T-helper 1 cell treated with Interleukin-12 subunit alpha and Interleukin-12 subunit beta and Interleukin-4 antibody, amounts not matched to agents 30 μg/mL and 1 μg/mL, for 36 hours (primary cell): ENCODE measurements at regions not wholly inside any gene's neighbourhood (a gene's known extent, or its start where the extent isn't known, plus 50 kb on each side); places are given as distances from the start of the nearest gene placed in this dataset.

Experiments used
- H3K27ac Mint-ChIP-seq: one replicate; pipeline ENCODE4 v1.8.0; 2021; ENCODE audit warnings: mild to moderate bottlenecking, mixed read lengths
- H3K27me3 Mint-ChIP-seq: one replicate; pipeline ENCODE4 v1.8.0; 2021; ENCODE audit warnings: low read depth, mixed read lengths
- H3K36me3 Mint-ChIP-seq: one replicate; pipeline ENCODE4 v1.8.0; 2021; ENCODE audit warnings: low read depth, mixed read lengths
- H3K4me1 Mint-ChIP-seq: one replicate; pipeline ENCODE4 v1.8.0; 2021; ENCODE audit warnings: low read depth, mixed read lengths
- H3K4me3 Mint-ChIP-seq: one replicate; pipeline ENCODE4 v1.8.0; 2021; ENCODE audit warnings: mild to moderate bottlenecking, moderate library complexity, mixed read lengths
- H3K9me3 Mint-ChIP-seq: one replicate; pipeline ENCODE4 v1.8.0; 2021; ENCODE audit warnings: mixed read lengths

- H3K4me3 Mint-ChIP-seq, result no peak overlapping the region
- no peaks in the 10 kb centered on the region for H3K4me1 Mint-ChIP-seq
- H3K27me3 Mint-ChIP-seq, result no peaks in the 10 kb centered on the region
- peaks cover 28% of the 10 kb centered on the region for H3K9me3 Mint-ChIP-seq
- no peak overlapping the region for H3K27ac Mint-ChIP-seq
- H3K36me3 Mint-ChIP-seq, result no peaks in the 10 kb centered on the region
Observed at GRCh38 chr18:78180741-78181140, 798.9 kb upstream of the SALL3 start.

- Mint-ChIP-seq H3K4me1 (no peaks in the 10 kb centered on the region), H3K4me3 (no peak overlapping the region), H3K36me3 (no peaks in the 10 kb centered on the region), H3K27ac (no peak overlapping the region), H3K9me3 (peaks cover 20% of the 10 kb centered on the region), H3K27me3 (no peaks in the 10 kb centered on the region)
Observed at GRCh38 chr18:78183815-78184214, 795.8 kb upstream of the SALL3 start.

GRCh38 chr18:78191276-78191675, 788.3 kb upstream of the SALL3 start:
- Mint-ChIP-seq H3K4me3 (no peak overlapping the region), H3K9me3 (no peaks in the 10 kb centered on the region), H3K4me1 (no peaks in the 10 kb centered on the region), H3K36me3 (no peaks in the 10 kb centered on the region), H3K27me3 (no peaks in the 10 kb centered on the region), H3K27ac (no peak overlapping the region)

- Mint-ChIP-seq H3K4me3 (no peak overlapping the region), H3K4me1 (no peaks in the 10 kb centered on the region)
Observed at GRCh38 chr18:78192054-78192453, 787.6 kb upstream of the SALL3 start.

GRCh38 chr18:78196280-78196679, 783.3 kb upstream of the SALL3 start:
- Mint-ChIP-seq H3K9me3 (peaks cover 7% of the 10 kb centered on the region), H3K27me3 (no peaks in the 10 kb centered on the region), H3K27ac (no peak overlapping the region), H3K4me1 (no peaks in the 10 kb centered on the region), H3K4me3 (no peak overlapping the region), H3K36me3 (no peaks in the 10 kb centered on the region)

More at GRCh38 chr18:78192054-78192453, 787.6 kb upstream of the SALL3 start:
- H3K9me3 Mint-ChIP-seq, result no peaks in the 10 kb centered on the region
- H3K27ac Mint-ChIP-seq, result no peak overlapping the region
- no peaks in the 10 kb centered on the region for H3K27me3 Mint-ChIP-seq
- no peaks in the 10 kb centered on the region for H3K36me3 Mint-ChIP-seq

GRCh38 chr18:78199002-78199401, 780.6 kb upstream of the SALL3 start:
- Mint-ChIP-seq H3K9me3 (peaks cover 22% of the 10 kb centered on the region), H3K27ac (no peak overlapping the region), H3K4me1 (no peaks in the 10 kb centered on the region), H3K4me3 (no peak overlapping the region), H3K36me3 (no peaks in the 10 kb centered on the region), H3K27me3 (no peaks in the 10 kb centered on the region)

GRCh38 chr18:78199611-78200010, 780.0 kb upstream of the SALL3 start:
- no peak overlapping the region for H3K4me3 Mint-ChIP-seq
- H3K9me3 Mint-ChIP-seq, result peaks cover 22% of the 10 kb centered on the region
- H3K36me3 Mint-ChIP-seq, result no peaks in the 10 kb centered on the region
- H3K27me3 Mint-ChIP-seq, result no peaks in the 10 kb centered on the region
- H3K27ac Mint-ChIP-seq, result no peak overlapping the region
- H3K4me1 Mint-ChIP-seq, result no peaks in the 10 kb centered on the region

GRCh38 chr18:78207942-78208341, 771.7 kb upstream of the SALL3 start:
- peaks cover 3% of the 10 kb centered on the region for H3K9me3 Mint-ChIP-seq
- H3K4me1 Mint-ChIP-seq, result no peaks in the 10 kb centered on the region
- H3K27ac Mint-ChIP-seq, result no peak overlapping the region

GRCh38 chr18:78208461-78208860, 771.2 kb upstream of the SALL3 start:
- Mint-ChIP-seq H3K4me1 (no peaks in the 10 kb centered on the region), H3K9me3 (peaks cover 3% of the 10 kb centered on the region)

More at GRCh38 chr18:78207942-78208341, 771.7 kb upstream of the SALL3 start:
- Mint-ChIP-seq H3K36me3 (no peaks in the 10 kb centered on the region), H3K27me3 (no peaks in the 10 kb centered on the region), H3K4me3 (no peak overlapping the region)

GRCh38 chr18:78213361-78213994, 766.1 kb upstream of the SALL3 start:
- no peaks in the 10 kb centered on the region for H3K27me3 Mint-ChIP-seq
- no peaks in the 10 kb centered on the region for H3K36me3 Mint-ChIP-seq
- peaks cover 8% of the 10 kb centered on the region for H3K9me3 Mint-ChIP-seq
- H3K27ac Mint-ChIP-seq, result no peak overlapping the region
- no peak overlapping the region for H3K4me3 Mint-ChIP-seq
- no peaks in the 10 kb centered on the region for H3K4me1 Mint-ChIP-seq

More at GRCh38 chr18:78208461-78208860, 771.2 kb upstream of the SALL3 start:
- Mint-ChIP-seq H3K4me3 (no peak overlapping the region), H3K36me3 (no peaks in the 10 kb centered on the region), H3K27me3 (no peaks in the 10 kb centered on the region), H3K27ac (no peak overlapping the region)

GRCh38 chr18:78221496-78221895, 758.1 kb upstream of the SALL3 start:
- Mint-ChIP-seq H3K27me3 (no peaks in the 10 kb centered on the region), H3K9me3 (peaks cover 5% of the 10 kb centered on the region), H3K27ac (no peak overlapping the region), H3K4me3 (no peak overlapping the region), H3K4me1 (no peaks in the 10 kb centered on the region), H3K36me3 (no peaks in the 10 kb centered on the region)

- H3K27me3 Mint-ChIP-seq, result no peaks in the 10 kb centered on the region
- no peaks in the 10 kb centered on the region for H3K4me1 Mint-ChIP-seq
- no peak overlapping the region for H3K4me3 Mint-ChIP-seq
- no peaks in the 10 kb centered on the region for H3K36me3 Mint-ChIP-seq
- no peak overlapping the region for H3K27ac Mint-ChIP-seq
- H3K9me3 Mint-ChIP-seq, result peaks cover 9% of the 10 kb centered on the region
Observed at GRCh38 chr18:78228974-78229373, 750.6 kb upstream of the SALL3 start.

GRCh38 chr18:78230911-78231310, 748.7 kb upstream of the SALL3 start:
- Mint-ChIP-seq H3K9me3 (peaks cover 9% of the 10 kb centered on the region), H3K4me3 (no peak overlapping the region), H3K27ac (no peak overlapping the region), H3K4me1 (no peaks in the 10 kb centered on the region), H3K27me3 (no peaks in the 10 kb centered on the region), H3K36me3 (no peaks in the 10 kb centered on the region)

- Mint-ChIP-seq H3K27me3 (no peaks in the 10 kb centered on the region), H3K9me3 (peaks cover 9% of the 10 kb centered on the region), H3K4me3 (no peak overlapping the region), H3K36me3 (no peaks in the 10 kb centered on the region), H3K4me1 (no peaks in the 10 kb centered on the region), H3K27ac (no peak overlapping the region)
Observed at GRCh38 chr18:78232196-78232595, 747.4 kb upstream of the SALL3 start.

GRCh38 chr18:78237864-78238263, 741.8 kb upstream of the SALL3 start:
- Mint-ChIP-seq H3K27ac (no peak overlapping the region), H3K4me1 (no peaks in the 10 kb centered on the region), H3K4me3 (no peak overlapping the region), H3K9me3 (peaks cover 7% of the 10 kb centered on the region), H3K36me3 (peaks cover 4% of the 10 kb centered on the region), H3K27me3 (no peaks in the 10 kb centered on the region)
